Stimulated activated memory B cell treated with anti-CD40 and anti-IgM and Interleukin-4, amounts not matched to agents 10 μg/mL and 1 μg/mL and 100 μg/mL, for 72 hours (primary cell): ENCODE measurements at regions not wholly inside any gene's neighbourhood (a gene's known extent, or its start where the extent isn't known, plus 50 kb on each side); places are given as distances from the start of the nearest gene placed in this dataset.
"Not testable (repeated sequence)": the region's sequence is repeated elsewhere in the genome, so short reads cannot be mapped to it uniquely, and the experiment has no call there.

Experiments
- ATAC-seq: fragments of 150-1000 bp; cut with Tn5 transposase; 2 replicates; pipeline ENCODE4 v1.10.0; 2021
- H3K27ac Mint-ChIP-seq: one replicate; pipeline ENCODE4 v1.8.0; 2022; ENCODE audit warnings: mild to moderate bottlenecking, mixed read lengths
- H3K27me3 Mint-ChIP-seq: one replicate; pipeline ENCODE4 v1.8.0; 2022; ENCODE audit warnings: mixed read lengths
- H3K36me3 Mint-ChIP-seq: one replicate; pipeline ENCODE4 v1.8.0; 2022; ENCODE audit warnings: mixed read lengths
- H3K4me1 Mint-ChIP-seq: one replicate; pipeline ENCODE4 v1.8.0; 2022; ENCODE audit warnings: mixed read lengths
- H3K4me3 Mint-ChIP-seq: one replicate; pipeline ENCODE4 v1.8.0; 2022; ENCODE audit warnings: mild to moderate bottlenecking, moderate library complexity, mixed read lengths
- H3K9me3 Mint-ChIP-seq: one replicate; pipeline ENCODE4 v1.8.0; 2022; ENCODE audit warnings: mixed read lengths

GRCh38 chr13:70324519-70324918, 216.3 kb upstream of the KLHL1 start:
- no peaks in the 10 kb centered on the region for H3K9me3 Mint-ChIP-seq
- H3K4me3 Mint-ChIP-seq, result no peak overlapping the region
- H3K27ac Mint-ChIP-seq, result no peak overlapping the region
- H3K27me3 Mint-ChIP-seq, result no peaks in the 10 kb centered on the region
- ATAC-seq, result no peak
- H3K36me3 Mint-ChIP-seq, result no peaks in the 10 kb centered on the region
- H3K4me1 Mint-ChIP-seq, result no peaks in the 10 kb centered on the region

GRCh38 chr13:70311191-70311590, 202.9 kb upstream of the KLHL1 start:
- H3K27ac Mint-ChIP-seq, result no peak overlapping the region
- ATAC-seq, result no peak
- no peaks in the 10 kb centered on the region for H3K4me1 Mint-ChIP-seq
- H3K27me3 Mint-ChIP-seq, result no peaks in the 10 kb centered on the region
- peaks cover 3% of the 10 kb centered on the region for H3K9me3 Mint-ChIP-seq
- H3K4me3 Mint-ChIP-seq, result no peak overlapping the region
- H3K36me3 Mint-ChIP-seq, result no peaks in the 10 kb centered on the region

GRCh38 chr13:70310396-70311119, 202.3 kb upstream of the KLHL1 start:
- no peaks in the 10 kb centered on the region for H3K36me3 Mint-ChIP-seq
- H3K4me3 Mint-ChIP-seq, result no peak overlapping the region
- peaks cover 3% of the 10 kb centered on the region for H3K9me3 Mint-ChIP-seq
- H3K27ac Mint-ChIP-seq, result no peak overlapping the region
- H3K4me1 Mint-ChIP-seq, result no peaks in the 10 kb centered on the region
- ATAC-seq, result no peak
- no peaks in the 10 kb centered on the region for H3K27me3 Mint-ChIP-seq

- H3K27me3 Mint-ChIP-seq, result no peaks in the 10 kb centered on the region
- no peaks in the 10 kb centered on the region for H3K36me3 Mint-ChIP-seq
- no peak for ATAC-seq
- H3K4me3 Mint-ChIP-seq, result no peak overlapping the region
- no peak overlapping the region for H3K27ac Mint-ChIP-seq
- H3K9me3 Mint-ChIP-seq, result peaks cover 10% of the 10 kb centered on the region
- H3K4me1 Mint-ChIP-seq, result no peaks in the 10 kb centered on the region
These were observed 189.0 kb upstream of the KLHL1 start for GRCh38 chr13:70297189-70297616.

- ATAC-seq, result no peak
- Mint-ChIP-seq H3K27ac (no peak overlapping the region), H3K9me3 (peaks cover 7% of the 10 kb centered on the region)
These were observed 176.1 kb upstream of the KLHL1 start for GRCh38 chr13:70284371-70284770.

GRCh38 chr13:70275841-70276240, 167.6 kb upstream of the KLHL1 start:
- H3K9me3 Mint-ChIP-seq, result no peaks in the 10 kb centered on the region
- H3K27ac Mint-ChIP-seq, result no peak overlapping the region
- H3K4me1 Mint-ChIP-seq, result no peaks in the 10 kb centered on the region
- no peaks in the 10 kb centered on the region for H3K27me3 Mint-ChIP-seq
- ATAC-seq, result no peak
- H3K4me3 Mint-ChIP-seq, result no peak overlapping the region
- no peaks in the 10 kb centered on the region for H3K36me3 Mint-ChIP-seq

More at GRCh38 chr13:70284371-70284770, 176.1 kb upstream of the KLHL1 start:
- no peaks in the 10 kb centered on the region for H3K4me1 Mint-ChIP-seq
- H3K4me3 Mint-ChIP-seq, result no peak overlapping the region
- no peaks in the 10 kb centered on the region for H3K36me3 Mint-ChIP-seq
- no peaks in the 10 kb centered on the region for H3K27me3 Mint-ChIP-seq

- peaks cover 4% of the 10 kb centered on the region for H3K9me3 Mint-ChIP-seq
- no peaks in the 10 kb centered on the region for H3K27me3 Mint-ChIP-seq
- peak; percentile 20 for ATAC-seq
- no peak overlapping the region for H3K4me3 Mint-ChIP-seq
- no peak overlapping the region for H3K27ac Mint-ChIP-seq
- H3K36me3 Mint-ChIP-seq, result no peaks in the 10 kb centered on the region
- H3K4me1 Mint-ChIP-seq, result no peaks in the 10 kb centered on the region
These were observed 147.2 kb upstream of the KLHL1 start for GRCh38 chr13:70255406-70255991.

GRCh38 chr13:70253834-70254233, 145.6 kb upstream of the KLHL1 start:
- no peaks in the 10 kb centered on the region for H3K36me3 Mint-ChIP-seq
- no peak overlapping the region for H3K27ac Mint-ChIP-seq
- H3K27me3 Mint-ChIP-seq, result no peaks in the 10 kb centered on the region
- peaks cover 6% of the 10 kb centered on the region for H3K9me3 Mint-ChIP-seq
- no peaks in the 10 kb centered on the region for H3K4me1 Mint-ChIP-seq
- H3K4me3 Mint-ChIP-seq, result no peak overlapping the region
- no peak for ATAC-seq

GRCh38 chr13:70253411-70253810, 145.2 kb upstream of the KLHL1 start:
- H3K27ac Mint-ChIP-seq, result no peak overlapping the region
- peaks cover 6% of the 10 kb centered on the region for H3K9me3 Mint-ChIP-seq
- H3K4me1 Mint-ChIP-seq, result no peaks in the 10 kb centered on the region
- no peaks in the 10 kb centered on the region for H3K27me3 Mint-ChIP-seq
- no peak for ATAC-seq
- no peak overlapping the region for H3K4me3 Mint-ChIP-seq
- H3K36me3 Mint-ChIP-seq, result no peaks in the 10 kb centered on the region

GRCh38 chr13:70249332-70250064, 141.2 kb upstream of the KLHL1 start:
- H3K9me3 Mint-ChIP-seq, result peaks cover 6% of the 10 kb centered on the region
- no peak for ATAC-seq
- no peak overlapping the region for H3K4me3 Mint-ChIP-seq
- no peaks in the 10 kb centered on the region for H3K36me3 Mint-ChIP-seq
- H3K27me3 Mint-ChIP-seq, result no peaks in the 10 kb centered on the region
- no peak overlapping the region for H3K27ac Mint-ChIP-seq
- H3K4me1 Mint-ChIP-seq, result no peaks in the 10 kb centered on the region

GRCh38 chr13:70237131-70237530, 128.9 kb upstream of the KLHL1 start:
- H3K27ac Mint-ChIP-seq, result no peak overlapping the region
- H3K4me1 Mint-ChIP-seq, result no peaks in the 10 kb centered on the region
- no peak for ATAC-seq
- no peak overlapping the region for H3K4me3 Mint-ChIP-seq
- peaks cover 8% of the 10 kb centered on the region for H3K9me3 Mint-ChIP-seq
- H3K36me3 Mint-ChIP-seq, result no peaks in the 10 kb centered on the region
- H3K27me3 Mint-ChIP-seq, result no peaks in the 10 kb centered on the region

- H3K27me3 Mint-ChIP-seq, result no peaks in the 10 kb centered on the region
- H3K9me3 Mint-ChIP-seq, result peaks cover 8% of the 10 kb centered on the region
- no peak overlapping the region for H3K27ac Mint-ChIP-seq
- no peaks in the 10 kb centered on the region for H3K4me1 Mint-ChIP-seq
- no peak for ATAC-seq
- H3K4me3 Mint-ChIP-seq, result no peak overlapping the region
- H3K36me3 Mint-ChIP-seq, result no peaks in the 10 kb centered on the region
These were observed 127.3 kb upstream of the KLHL1 start for GRCh38 chr13:70235565-70235964.

GRCh38 chr13:70223911-70224310, 115.7 kb upstream of the KLHL1 start:
- H3K36me3 Mint-ChIP-seq, result no peaks in the 10 kb centered on the region
- no peak overlapping the region for H3K27ac Mint-ChIP-seq
- H3K4me3 Mint-ChIP-seq, result no peak overlapping the region
- H3K9me3 Mint-ChIP-seq, result no peaks in the 10 kb centered on the region
- H3K27me3 Mint-ChIP-seq, result no peaks in the 10 kb centered on the region
- H3K4me1 Mint-ChIP-seq, result no peaks in the 10 kb centered on the region
- no peak for ATAC-seq

- Mint-ChIP-seq H3K36me3 (no peaks in the 10 kb centered on the region), H3K4me1 (no peaks in the 10 kb centered on the region), H3K4me3 (no peak overlapping the region), H3K9me3 (no peaks in the 10 kb centered on the region), H3K27ac (no peak overlapping the region), H3K27me3 (no peaks in the 10 kb centered on the region)
- ATAC-seq, result no peak
These were observed 114.7 kb upstream of the KLHL1 start for GRCh38 chr13:70222926-70223325.

GRCh38 chr13:70218618-70219017, 110.4 kb upstream of the KLHL1 start:
- Mint-ChIP-seq H3K4me1 (no peaks in the 10 kb centered on the region), H3K27me3 (no peaks in the 10 kb centered on the region), H3K4me3 (no peak overlapping the region), H3K27ac (no peak overlapping the region), H3K9me3 (no peaks in the 10 kb centered on the region), H3K36me3 (no peaks in the 10 kb centered on the region)
- no peak for ATAC-seq

GRCh38 chr13:70208968-70209367, 100.7 kb upstream of the KLHL1 start:
- H3K4me1 Mint-ChIP-seq, H3K27me3 Mint-ChIP-seq, ATAC-seq, H3K27ac Mint-ChIP-seq, H3K36me3 Mint-ChIP-seq, H3K4me3 Mint-ChIP-seq, H3K9me3 Mint-ChIP-seq: not testable (repeated sequence)
